ENCODE measurements at regions not wholly inside any gene's neighbourhood (a gene's known extent, or its start where the extent isn't known, plus 50 kb on each side); places are given as distances from the start of the nearest gene placed in this dataset.

DNA sequence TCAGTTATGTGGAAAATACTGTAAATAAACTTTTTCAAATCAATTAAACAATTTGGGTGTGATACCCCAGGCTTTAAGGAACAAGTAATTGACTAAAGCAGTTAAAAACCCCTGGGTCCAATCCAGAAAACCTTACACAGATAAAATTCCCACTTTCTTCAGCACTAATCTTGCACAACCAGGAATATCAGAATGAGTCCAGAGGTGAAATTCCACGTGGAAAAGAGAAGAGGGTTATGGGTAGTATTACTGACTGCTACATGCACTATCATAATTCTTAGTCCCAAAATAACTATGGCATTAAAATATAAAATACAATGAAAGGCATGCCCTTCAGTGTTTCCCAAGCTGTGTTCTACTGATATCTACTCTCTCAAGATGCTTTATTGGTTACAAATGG is 135.7 kb upstream of the STEAP4 start:
- no peaks in the 10 kb centered on the region for H3K4me1 Mint-ChIP-seq (ENCODE audit: low read depth)
- H3K4me3 Mint-ChIP-seq: no peak overlapping the region
- DNase-seq: no peak
- H3K9me3 Mint-ChIP-seq: peaks cover 36% of the 10 kb centered on the region
- peaks cover 5% of the 10 kb centered on the region; the same call in 1 of the 2 replicates for H3K36me3 Mint-ChIP-seq (ENCODE audit: low read depth)
- peaks cover 2% of the 10 kb centered on the region; the same call in 1 of the 2 replicates for H3K27me3 Mint-ChIP-seq (ENCODE audit: insufficient read depth)
- no peak overlapping the region for H3K27ac Mint-ChIP-seq
- TF ChIP-seq, protein P1, sequence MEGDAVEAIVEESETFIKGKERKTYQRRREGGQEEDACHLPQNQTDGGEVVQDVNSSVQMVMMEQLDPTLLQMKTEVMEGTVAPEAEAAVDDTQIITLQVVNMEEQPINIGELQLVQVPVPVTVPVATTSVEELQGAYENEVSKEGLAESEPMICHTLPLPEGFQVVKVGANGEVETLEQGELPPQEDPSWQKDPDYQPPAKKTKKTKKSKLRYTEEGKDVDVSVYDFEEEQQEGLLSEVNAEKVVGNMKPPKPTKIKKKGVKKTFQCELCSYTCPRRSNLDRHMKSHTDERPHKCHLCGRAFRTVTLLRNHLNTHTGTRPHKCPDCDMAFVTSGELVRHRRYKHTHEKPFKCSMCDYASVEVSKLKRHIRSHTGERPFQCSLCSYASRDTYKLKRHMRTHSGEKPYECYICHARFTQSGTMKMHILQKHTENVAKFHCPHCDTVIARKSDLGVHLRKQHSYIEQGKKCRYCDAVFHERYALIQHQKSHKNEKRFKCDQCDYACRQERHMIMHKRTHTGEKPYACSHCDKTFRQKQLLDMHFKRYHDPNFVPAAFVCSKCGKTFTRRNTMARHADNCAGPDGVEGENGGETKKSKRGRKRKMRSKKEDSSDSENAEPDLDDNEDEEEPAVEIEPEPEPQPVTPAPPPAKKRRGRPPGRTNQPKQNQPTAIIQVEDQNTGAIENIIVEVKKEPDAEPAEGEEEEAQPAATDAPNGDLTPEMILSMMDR (IDR thresholded peaks at IDR 0.05): no peak

DNA sequence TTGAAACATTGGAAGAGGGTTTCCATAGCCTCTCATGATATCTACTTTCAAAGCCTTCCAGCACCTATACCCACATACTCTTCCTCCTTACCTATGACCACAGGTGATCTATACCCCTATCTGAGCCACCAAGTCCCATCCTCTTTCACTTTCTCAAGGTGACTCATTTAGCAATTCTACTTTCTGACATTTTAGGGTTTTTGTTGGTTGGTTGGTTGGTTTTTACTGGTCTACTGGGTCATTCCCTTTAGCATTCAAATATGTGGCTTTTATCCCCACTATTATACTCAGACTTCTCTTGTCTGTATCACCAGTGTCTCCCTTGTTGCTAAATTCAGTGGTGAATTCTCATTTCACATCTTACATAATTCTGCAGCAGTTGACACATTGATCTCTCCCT is 130.4 kb upstream of the STEAP4 start:
- TF ChIP-seq, protein P1 (IDR thresholded peaks at IDR 0.05): no peak
- H3K27me3 Mint-ChIP-seq (ENCODE audit: insufficient read depth): no peaks in the 10 kb centered on the region
- H3K27ac Mint-ChIP-seq: no peak overlapping the region
- DNase-seq: no peak
- no peak overlapping the region for H3K4me3 Mint-ChIP-seq
- peaks cover 9% of the 10 kb centered on the region for H3K9me3 Mint-ChIP-seq
- no peaks in the 10 kb centered on the region for H3K4me1 Mint-ChIP-seq (ENCODE audit: low read depth)
- H3K36me3 Mint-ChIP-seq (ENCODE audit: low read depth): no peaks in the 10 kb centered on the region

DNA sequence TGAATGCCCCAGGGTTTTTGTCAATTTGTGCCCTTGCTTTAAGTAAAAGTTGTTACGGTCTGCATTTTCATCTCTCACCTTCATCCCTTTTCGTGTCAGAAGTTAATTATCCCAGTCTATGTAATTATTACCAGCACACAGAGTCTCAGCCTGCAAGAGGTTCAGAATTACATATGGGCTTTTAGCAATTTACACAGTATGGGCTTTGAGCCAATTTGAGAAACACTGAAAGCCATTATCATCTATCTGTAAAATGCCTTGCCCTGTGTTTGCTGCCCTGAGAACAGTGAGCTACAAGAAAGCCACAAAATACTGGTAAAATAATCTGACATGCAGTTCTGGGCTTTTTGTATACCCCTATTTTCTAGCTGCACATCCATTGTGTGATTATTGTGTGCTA is 125.6 kb upstream of the STEAP4 start:
- H3K9me3 Mint-ChIP-seq: peaks cover 27% of the 10 kb centered on the region
- H3K4me3 Mint-ChIP-seq: no peak overlapping the region
- TF ChIP-seq, protein P1 (IDR thresholded peaks at IDR 0.05): no peak
- no peaks in the 10 kb centered on the region for H3K36me3 Mint-ChIP-seq (ENCODE audit: low read depth)
- no peaks in the 10 kb centered on the region for H3K4me1 Mint-ChIP-seq (ENCODE audit: low read depth)
- H3K27me3 Mint-ChIP-seq (ENCODE audit: insufficient read depth): no peaks in the 10 kb centered on the region
- DNase-seq: no peak
- no peak overlapping the region for H3K27ac Mint-ChIP-seq

DNA sequence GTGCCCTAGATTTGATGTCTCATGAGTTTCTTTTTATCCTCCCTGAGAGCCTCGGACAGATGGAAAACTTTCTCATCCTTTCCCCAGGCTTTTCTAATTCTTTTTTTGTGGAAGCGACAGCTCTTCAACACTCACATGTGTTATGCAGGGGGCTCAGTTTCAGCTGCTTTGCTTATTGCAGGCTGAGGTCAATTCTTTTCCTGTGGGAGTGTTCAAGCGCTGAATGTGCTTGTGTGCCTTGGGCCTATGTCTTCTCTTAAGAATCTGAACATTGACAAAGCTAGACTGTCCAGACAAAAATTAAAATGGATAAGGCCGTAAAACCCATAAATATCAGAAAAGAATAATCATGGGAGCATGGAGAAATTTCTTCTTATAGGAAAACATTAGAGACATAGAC is 125.2 kb upstream of the STEAP4 start:
- Mint-ChIP-seq H3K27ac (no peak overlapping the region), H3K36me3 (ENCODE audit: low read depth) (no peaks in the 10 kb centered on the region)

DNA sequence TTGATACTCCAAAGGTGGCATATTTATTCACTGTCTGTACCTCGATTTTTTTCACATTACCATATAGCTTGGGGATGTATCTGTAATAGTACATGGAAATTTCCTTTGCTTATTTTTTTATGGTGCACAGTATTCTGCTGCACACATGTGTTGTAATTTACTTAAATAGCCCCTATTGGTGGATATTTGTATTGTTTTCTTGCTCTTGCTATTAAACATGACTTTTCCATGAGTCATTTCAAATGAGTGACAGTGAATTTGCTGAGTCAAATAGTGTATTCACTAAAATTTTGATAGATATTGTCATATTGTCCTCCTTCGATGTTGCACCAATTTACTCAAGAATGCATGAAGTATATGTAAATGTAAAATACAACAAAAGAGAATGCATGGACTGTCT is 122.7 kb upstream of the STEAP4 start:
- H3K36me3 Mint-ChIP-seq (ENCODE audit: low read depth): no peaks in the 10 kb centered on the region
- H3K4me3 Mint-ChIP-seq: no peak overlapping the region
- no peak for DNase-seq
- no peaks in the 10 kb centered on the region for H3K4me1 Mint-ChIP-seq (ENCODE audit: low read depth)
- no peak overlapping the region for H3K27ac Mint-ChIP-seq
- no peaks in the 10 kb centered on the region for H3K27me3 Mint-ChIP-seq (ENCODE audit: insufficient read depth)
- H3K9me3 Mint-ChIP-seq: peaks cover 29% of the 10 kb centered on the region
- TF ChIP-seq, protein P1 (IDR thresholded peaks at IDR 0.05): peak; percentile 12; the same call in 1 of the 2 replicates

More for the DNA sequence above, 125.2 kb upstream of the STEAP4 start:
- Mint-ChIP-seq H3K9me3 (peaks cover 27% of the 10 kb centered on the region), H3K4me3 (no peak overlapping the region), H3K4me1 (ENCODE audit: low read depth) (no peaks in the 10 kb centered on the region), H3K27me3 (ENCODE audit: insufficient read depth) (no peaks in the 10 kb centered on the region)
- DNase-seq: no peak
- TF ChIP-seq, protein P1 (IDR thresholded peaks at IDR 0.05): no peak

DNA sequence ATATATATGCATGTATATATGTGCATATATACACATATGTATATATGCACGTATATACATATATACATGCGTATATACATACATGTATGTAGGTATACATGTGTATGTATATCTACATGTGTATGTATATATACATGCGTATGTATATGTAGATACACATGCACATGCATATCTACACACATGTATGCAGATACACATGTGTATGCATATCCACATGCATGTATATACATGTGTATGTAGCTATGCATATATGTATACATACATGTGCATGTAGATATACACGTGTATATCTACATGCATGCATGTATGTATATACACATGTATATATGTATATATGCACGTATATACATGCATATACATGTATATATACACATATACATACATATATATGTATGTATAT is 95.8 kb upstream of the STEAP4 start:
- H3K36me3 Mint-ChIP-seq (ENCODE audit: low read depth): peaks cover 4% of the 10 kb centered on the region; the same call in 1 of the 2 replicates
- TF ChIP-seq, protein P1 (IDR thresholded peaks at IDR 0.05): no peak
- no peaks in the 10 kb centered on the region for H3K4me1 Mint-ChIP-seq (ENCODE audit: low read depth)
- H3K9me3 Mint-ChIP-seq: peaks cover 30% of the 10 kb centered on the region
- no peak for DNase-seq
- H3K27me3 Mint-ChIP-seq (ENCODE audit: insufficient read depth): no peaks in the 10 kb centered on the region
- H3K4me3 Mint-ChIP-seq: no peak overlapping the region
- no peak overlapping the region for H3K27ac Mint-ChIP-seq
